Keratinocyte (primary cell): ENCODE measurements at regions not wholly inside any gene's neighbourhood (a gene's known extent, or its start where the extent isn't known, plus 50 kb on each side); places are given as distances from the start of the nearest gene placed in this dataset.

Experiments
- CTCF ChIP-seq, 3 experiments: IDR thresholded peaks in 1 of 3; conservative IDR thresholded peaks in 1 of 3; optimal IDR thresholded peaks in 1 of 3; 2 replicates in 2 of 3; 3 replicates in 1 of 3; pipeline versions ENCODE3 to v1.5.1; 2011; ENCODE audit warnings: low read length in 3 of 3, mild to moderate bottlenecking in 3 of 3, moderate library complexity in 2 of 3, control low read depth in 1 of 3, inconsistent platforms in 1 of 3; ENCODE audit not compliant: insufficient read depth in 2 of 3; ENCODE audit errors: extremely low read depth in 1 of 3
- EZH2 ChIP-seq: IDR thresholded peaks from one replicate; pipeline ENCODE4 v1.6.1; 2012; ENCODE audit warnings: inconsistent platforms, mild to moderate bottlenecking, low read length, moderate library complexity

DNA sequence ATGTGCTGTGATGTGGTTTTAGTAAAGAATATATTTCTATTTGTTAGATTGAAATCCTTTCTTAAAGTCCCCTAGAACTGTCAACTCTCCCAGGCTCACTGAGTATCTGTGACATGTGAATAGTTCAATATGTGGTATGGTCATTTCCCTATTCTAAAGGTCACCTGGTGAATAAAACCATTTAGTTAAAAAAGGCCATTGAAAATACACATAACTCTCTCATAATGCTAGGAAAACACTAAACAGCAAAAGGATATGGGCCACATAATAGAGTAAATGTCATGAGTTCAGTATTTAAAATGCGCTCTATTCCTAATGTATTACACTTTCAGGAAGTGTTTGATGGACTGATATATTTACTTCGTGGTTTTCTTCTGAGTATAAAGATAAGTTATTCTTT, 420.9 kb upstream of the JAG1 start:
- TF ChIP-seq EZH2, result no peak
- TF ChIP-seq CTCF (optimal IDR thresholded peaks at IDR 0.05 in 1 of 3, IDR thresholded peaks at IDR 0.05 in 1 of 3, conservative IDR thresholded peaks at IDR 0.05 in 1 of 3; ENCODE audit: extremely low read depth in 1 of 3, insufficient read depth in 2 of 3, low read length in 3 of 3), result no peak
